Activated B cell treated with CpG ODN at 0.5 μM for 24 hours (primary cell): ENCODE measurements at regions not wholly inside any gene's neighbourhood (a gene's known extent, or its start where the extent isn't known, plus 50 kb on each side); places are given as distances from the start of the nearest gene placed in this dataset.

Source experiments
- ATAC-seq: fragments of 200-7000 bp; cut with Tn5 transposase; one replicate; pipeline ENCODE4 v1.10.0; 2021; ENCODE audit warnings: low read depth, mild to moderate bottlenecking, moderate library complexity
- CTCF ChIA-PET: fragments of 350-600 bp; sonication (Branson Sonifier 250); formaldehyde crosslinking; loops from one replicate; lab custom pipeline; 2021; ENCODE audit warnings: antibody characterized with exemption; lab: Charles Lee
- POLR2A ChIA-PET: fragments of 350-600 bp; sonication (Branson Sonifier 250); formaldehyde crosslinking; loops from one replicate; lab custom pipeline; 2021; ENCODE audit warnings: antibody characterized with exemption; lab: Charles Lee
- DNase-seq: peaks from one replicate; pipeline ENCODE4 v3.0.0; 2022
- H3K27ac Mint-ChIP-seq: one replicate; pipeline ENCODE4 v1.8.0; 2020; ENCODE audit warnings: mixed read lengths
- H3K27me3 Mint-ChIP-seq: one replicate; pipeline ENCODE4 v1.8.0; 2021; ENCODE audit warnings: mixed read lengths
- H3K36me3 Mint-ChIP-seq: one replicate; pipeline ENCODE4 v1.8.0; 2021; ENCODE audit warnings: low read depth, mixed read lengths
- H3K4me1 Mint-ChIP-seq: one replicate; pipeline ENCODE4 v1.8.0; 2021; ENCODE audit warnings: mixed read lengths
- H3K4me3 Mint-ChIP-seq: one replicate; pipeline ENCODE4 v1.8.0; 2020; ENCODE audit warnings: mild to moderate bottlenecking, mixed read lengths
- H3K9me3 Mint-ChIP-seq: one replicate; pipeline ENCODE4 v1.8.0; 2020; ENCODE audit warnings: mixed read lengths
- CTCF ChIP-seq: fragments of 200-600 bp; IDR thresholded peaks from one replicate; pipeline ENCODE4 v1.8.0; 2022; ENCODE audit warnings: antibody characterized with exemption, mild to moderate bottlenecking
- intact Hi-C: fragments of 100-400 bp; cut with micrococcal nuclease; formaldehyde crosslinking; loops from one replicate; pipeline ENCODE4 v1.15.1; 2024

GRCh38 chr2:234818937-234819336 is 132.9 kb upstream of the SH3BP4 start:
- DNase-seq (no peak), ATAC-seq (no peak)
- POLR2A ChIA-PET, result no interaction called here
- H3K9me3 Mint-ChIP-seq, result no peaks in the 10 kb centered on the region
- CTCF ChIA-PET, result no interaction called here
- H3K4me3 Mint-ChIP-seq, result no peak overlapping the region
- no peaks in the 10 kb centered on the region for H3K36me3 Mint-ChIP-seq
- no peaks in the 10 kb centered on the region for H3K4me1 Mint-ChIP-seq
- H3K27me3 Mint-ChIP-seq, result peaks cover 9% of the 10 kb centered on the region
- intact Hi-C loops, result no loop called here
- TF ChIP-seq CTCF, result no peak
- H3K27ac Mint-ChIP-seq, result no peak overlapping the region

- CTCF ChIA-PET, result no interaction called here
- TF ChIP-seq CTCF, result no peak
- H3K27me3 Mint-ChIP-seq, result peaks cover 10% of the 10 kb centered on the region
These were observed 135.3 kb upstream of the SH3BP4 start for GRCh38 chr2:234816491-234816890.

GRCh38 chr2:234816056-234816455 is 135.8 kb upstream of the SH3BP4 start:
- ChIA-PET POLR2A (no interaction called here), CTCF (no interaction called here)
- no peak for TF ChIP-seq CTCF
- H3K27ac Mint-ChIP-seq, result no peak overlapping the region
- peaks cover 11% of the 10 kb centered on the region for H3K27me3 Mint-ChIP-seq
- no peak for ATAC-seq
- no peaks in the 10 kb centered on the region for H3K9me3 Mint-ChIP-seq
- no peaks in the 10 kb centered on the region for H3K36me3 Mint-ChIP-seq
- no peak for DNase-seq
- H3K4me1 Mint-ChIP-seq, result no peaks in the 10 kb centered on the region
- no peak overlapping the region for H3K4me3 Mint-ChIP-seq
- intact Hi-C loops, result no loop called here

More at GRCh38 chr2:234816491-234816890, 135.3 kb upstream of the SH3BP4 start:
- no peak overlapping the region for H3K4me3 Mint-ChIP-seq
- H3K27ac Mint-ChIP-seq, result no peak overlapping the region
- no peaks in the 10 kb centered on the region for H3K36me3 Mint-ChIP-seq
- DNase-seq (no peak), ATAC-seq (no peak)
- intact Hi-C loops, result no loop called here
- POLR2A ChIA-PET, result no interaction called here
- no peaks in the 10 kb centered on the region for H3K4me1 Mint-ChIP-seq
- no peaks in the 10 kb centered on the region for H3K9me3 Mint-ChIP-seq

- ChIA-PET POLR2A (no interaction called here), CTCF (no interaction called here)
- no peak overlapping the region for H3K27ac Mint-ChIP-seq
- no peak for ATAC-seq
- no peaks in the 10 kb centered on the region for H3K36me3 Mint-ChIP-seq
- H3K4me1 Mint-ChIP-seq, result no peaks in the 10 kb centered on the region
- H3K9me3 Mint-ChIP-seq, result no peaks in the 10 kb centered on the region
- no peak for TF ChIP-seq CTCF
- intact Hi-C loops, result no loop called here
- no peak overlapping the region for H3K4me3 Mint-ChIP-seq
- peaks cover 20% of the 10 kb centered on the region for H3K27me3 Mint-ChIP-seq
- no peak for DNase-seq
These were observed 137.4 kb upstream of the SH3BP4 start for GRCh38 chr2:234814374-234814773.

GRCh38 chr2:234812851-234813250 is 139.0 kb upstream of the SH3BP4 start:
- intact Hi-C loops, result no loop called here
- H3K27me3 Mint-ChIP-seq, result peaks cover 24% of the 10 kb centered on the region

More at GRCh38 chr2:234812851-234813250, 139.0 kb upstream of the SH3BP4 start:
- H3K36me3 Mint-ChIP-seq, result no peaks in the 10 kb centered on the region
- no peak for ATAC-seq
- no peak overlapping the region for H3K4me3 Mint-ChIP-seq
- no peak for TF ChIP-seq CTCF
- CTCF ChIA-PET, result no interaction called here
- no peaks in the 10 kb centered on the region for H3K9me3 Mint-ChIP-seq
- no peak overlapping the region for H3K27ac Mint-ChIP-seq
- H3K4me1 Mint-ChIP-seq, result no peaks in the 10 kb centered on the region
- no peak for DNase-seq
- POLR2A ChIA-PET, result no interaction called here
